GM18907 (cell line): ENCODE measurements at regions not wholly inside any gene's neighbourhood (a gene's known extent, or its start where the extent isn't known, plus 50 kb on each side); places are given as distances from the start of the nearest gene placed in this dataset.
"Not testable (repeated sequence)": the region's sequence is repeated elsewhere in the genome, so short reads cannot be mapped to it uniquely, and the experiment has no call there.

Source experiments
- ATAC-seq: cut with Tn5 transposase; IDR thresholded peaks from one replicate; pipeline ENCODE4 v1.9.1; 2021; ENCODE audit warnings: mild to moderate bottlenecking, moderate library complexity; ENCODE audit not compliant: unreplicated experiment

- ATAC-seq = no peak
These were observed 627.0 kb upstream of the FBXO33 start for GRCh38 chr14:40058901-40059897.

- no peak for ATAC-seq
These were observed 621.2 kb upstream of the FBXO33 start for GRCh38 chr14:40053416-40053815.

DNA sequence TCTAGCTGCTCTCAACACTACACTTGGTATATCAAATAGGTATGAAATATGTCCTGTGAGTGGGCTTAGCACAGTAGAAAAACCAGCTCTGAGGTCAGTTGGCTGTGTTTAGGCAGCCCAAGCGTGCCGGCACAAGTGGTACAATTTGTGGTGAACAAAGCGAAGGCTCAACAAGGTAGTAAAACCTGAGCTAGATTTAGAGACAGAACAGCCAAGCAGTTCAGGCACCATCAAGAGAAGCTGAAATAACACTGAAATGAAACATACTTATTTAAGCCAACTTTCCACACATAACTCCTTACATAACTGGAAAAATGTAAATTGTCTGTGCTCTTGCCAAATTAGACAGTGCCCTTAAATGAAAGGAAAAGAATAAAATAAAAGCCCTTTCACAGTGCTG is 596.8 kb upstream of the FBXO33 start:
- no peak for ATAC-seq

- ATAC-seq = no peak
These were observed 592.9 kb upstream of the FBXO33 start for GRCh38 chr14:40025101-40025500.

- no peak for ATAC-seq
These were observed 578.7 kb upstream of the FBXO33 start for GRCh38 chr14:40010961-40011360.

GRCh38 chr14:40009771-40010170 is 577.5 kb upstream of the FBXO33 start:
- no peak for ATAC-seq

DNA sequence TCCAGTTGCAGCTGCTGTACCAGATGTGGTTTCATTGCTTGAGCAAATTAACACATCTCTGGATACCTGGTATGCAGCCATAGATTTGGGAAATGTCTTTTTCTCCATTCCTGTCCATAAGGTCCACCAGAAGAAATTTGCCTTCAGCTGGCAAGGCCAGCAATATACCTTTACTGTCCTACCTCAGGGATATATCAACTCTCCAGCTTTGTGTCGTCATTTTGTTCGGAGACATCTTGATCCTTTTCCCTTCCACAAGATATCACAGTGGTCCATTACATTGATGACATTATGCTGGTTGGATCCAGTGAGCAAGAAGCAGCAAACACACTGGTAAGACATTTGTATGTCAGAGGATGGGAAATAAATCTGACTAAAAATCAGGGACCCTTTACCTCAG is 576.1 kb upstream of the FBXO33 start:
- not testable (repeated sequence) for ATAC-seq

GRCh38 chr14:40004871-40005500 is 572.8 kb upstream of the FBXO33 start:
- no peak for ATAC-seq

GRCh38 chr14:40003773-40004172 is 571.5 kb upstream of the FBXO33 start:
- ATAC-seq = no peak

- ATAC-seq = no peak
These were observed 566.6 kb upstream of the FBXO33 start for GRCh38 chr14:39998854-39999253.

DNA sequence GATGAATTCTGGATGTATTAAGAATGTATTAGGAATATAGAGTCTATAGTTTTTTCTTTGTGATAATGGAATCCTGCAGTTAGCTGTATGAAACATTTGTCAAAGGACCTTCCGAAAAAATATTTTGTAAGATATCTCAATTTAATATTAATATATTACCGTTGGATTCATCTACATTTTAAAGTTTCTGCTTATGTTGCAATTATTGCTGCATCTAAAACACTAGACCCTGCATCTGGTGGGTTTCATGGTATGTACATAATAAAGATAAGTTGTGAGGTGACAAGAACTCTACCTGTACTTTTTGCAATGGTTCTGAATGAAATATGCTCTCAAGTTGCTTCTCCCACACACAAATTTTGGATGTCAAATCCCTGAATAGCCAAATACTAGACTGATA is 565.9 kb upstream of the FBXO33 start:
- no peak for ATAC-seq

- ATAC-seq = no peak
These were observed 558.8 kb upstream of the FBXO33 start for GRCh38 chr14:39991041-39991440.

GRCh38 chr14:39988939-39989338 is 556.7 kb upstream of the FBXO33 start:
- ATAC-seq = no peak

DNA sequence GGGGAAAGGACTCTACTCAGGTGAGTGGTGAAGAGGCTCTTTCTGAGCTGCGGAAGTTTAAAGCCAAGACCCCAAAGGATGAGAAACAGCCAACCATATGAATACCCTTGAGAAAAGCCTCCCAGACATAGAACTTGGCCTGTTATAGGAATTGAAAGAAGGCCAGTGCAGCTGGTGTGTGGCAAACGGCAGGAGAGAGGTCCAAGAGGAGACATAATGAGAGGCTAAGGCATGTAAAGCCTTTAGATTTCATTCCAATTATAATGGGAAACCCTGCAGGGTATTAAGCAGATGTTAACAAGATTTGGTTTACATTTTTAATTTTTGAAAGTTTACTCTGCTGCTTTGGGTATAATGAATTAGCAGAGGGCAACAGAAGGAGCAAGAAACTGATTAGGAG is 552.1 kb upstream of the FBXO33 start:
- no peak for ATAC-seq

DNA sequence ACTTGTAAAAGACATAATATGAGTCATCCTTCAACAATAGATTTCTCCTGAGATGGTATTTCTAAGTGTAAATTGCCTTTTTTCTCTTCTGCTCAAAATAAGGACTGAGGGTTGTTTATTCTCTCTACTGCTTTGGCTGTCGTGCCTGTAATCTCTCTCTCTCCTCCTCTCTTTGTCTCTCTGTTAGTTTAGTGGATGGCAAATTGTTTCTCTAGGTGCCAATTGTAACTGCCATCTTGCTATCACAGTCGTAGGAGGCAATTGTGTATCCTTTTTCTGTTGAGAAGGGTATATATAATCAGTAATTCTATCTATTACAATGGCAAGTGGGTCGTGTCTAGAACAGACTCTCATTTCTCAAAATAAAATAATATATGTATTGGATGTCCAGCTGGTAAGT is 545.0 kb upstream of the FBXO33 start:
- no peak for ATAC-seq

DNA sequence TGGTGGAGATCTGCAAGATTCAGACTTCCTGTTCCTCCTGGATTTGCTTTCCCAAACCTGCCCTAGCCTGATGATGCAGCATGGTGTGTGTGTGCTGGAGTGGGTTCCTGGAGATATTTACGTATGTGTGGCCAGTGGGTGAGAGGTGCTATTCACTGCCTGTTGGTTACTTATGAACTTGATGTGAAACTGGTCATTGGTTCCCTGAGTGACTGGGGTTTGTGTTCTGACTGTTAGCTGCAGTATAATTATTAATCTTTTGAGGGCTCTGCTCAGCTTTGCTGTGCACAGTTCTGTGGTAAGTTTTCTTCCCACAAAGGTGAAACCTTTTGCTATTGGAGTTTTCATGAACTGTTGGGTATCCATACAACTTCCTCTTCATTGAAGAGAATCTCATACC is 541.8 kb upstream of the FBXO33 start:
- peak; percentile 100 for ATAC-seq

GRCh38 chr14:39972704-39973103 is 540.5 kb upstream of the FBXO33 start:
- ATAC-seq = no peak

DNA sequence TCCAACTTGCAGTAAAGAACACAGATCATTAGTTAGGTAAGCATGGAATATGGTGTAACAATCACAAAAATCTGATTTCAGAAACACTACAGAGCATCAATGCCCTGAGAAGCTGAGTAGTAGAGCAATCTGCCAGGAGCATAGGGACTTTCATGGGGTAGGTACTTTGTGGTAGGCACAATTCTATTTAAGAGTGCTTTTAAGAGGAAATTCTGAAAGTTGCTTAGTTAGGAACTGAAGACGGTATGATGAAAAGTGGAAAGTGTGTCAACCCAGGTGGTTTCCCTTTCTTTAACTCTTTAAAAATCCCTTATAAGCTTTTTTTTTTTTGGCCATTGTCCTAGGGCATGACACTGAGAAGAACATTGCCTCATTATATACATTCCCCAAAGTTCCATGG is 535.7 kb upstream of the FBXO33 start:
- peak; percentile 57 for ATAC-seq

DNA sequence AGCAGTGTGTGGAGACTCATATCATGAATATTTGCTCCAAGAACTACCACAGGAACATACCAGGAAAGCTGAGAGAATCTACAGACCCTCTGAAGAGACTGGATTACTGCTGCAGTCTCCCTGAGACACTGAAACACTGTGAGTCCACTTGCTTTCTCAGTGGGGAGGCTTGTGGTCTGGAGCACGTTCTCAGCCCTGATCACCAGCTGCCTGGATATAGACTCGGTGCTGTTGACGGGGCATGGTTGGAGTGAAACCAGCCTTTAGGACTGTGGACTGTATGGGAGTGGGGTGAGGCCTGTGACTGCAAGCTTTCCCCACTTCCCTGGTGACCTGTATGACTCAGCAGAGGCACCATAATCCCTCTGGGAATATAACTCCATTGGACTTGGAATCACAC is 525.8 kb upstream of the FBXO33 start:
- ATAC-seq = peak; percentile 81

DNA sequence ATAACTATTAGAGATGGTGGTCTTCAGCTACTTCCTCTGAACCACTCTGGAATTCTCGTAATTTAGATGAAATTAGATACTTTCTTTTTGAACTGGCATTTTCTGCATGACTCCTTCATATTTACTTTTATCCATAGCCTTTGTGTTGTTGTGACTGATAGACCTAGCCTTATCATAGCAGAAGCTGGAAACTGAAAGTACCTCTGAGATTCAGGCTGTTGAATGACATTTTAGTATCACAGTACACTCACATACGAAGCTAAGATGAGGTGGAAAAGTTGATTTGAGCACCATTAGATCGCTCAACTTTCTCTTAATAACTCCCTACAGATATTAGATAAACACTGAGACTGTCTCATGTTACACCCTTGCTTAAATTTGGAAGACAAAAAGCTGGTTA is 525.1 kb upstream of the FBXO33 start:
- peak; percentile 75 for ATAC-seq

DNA sequence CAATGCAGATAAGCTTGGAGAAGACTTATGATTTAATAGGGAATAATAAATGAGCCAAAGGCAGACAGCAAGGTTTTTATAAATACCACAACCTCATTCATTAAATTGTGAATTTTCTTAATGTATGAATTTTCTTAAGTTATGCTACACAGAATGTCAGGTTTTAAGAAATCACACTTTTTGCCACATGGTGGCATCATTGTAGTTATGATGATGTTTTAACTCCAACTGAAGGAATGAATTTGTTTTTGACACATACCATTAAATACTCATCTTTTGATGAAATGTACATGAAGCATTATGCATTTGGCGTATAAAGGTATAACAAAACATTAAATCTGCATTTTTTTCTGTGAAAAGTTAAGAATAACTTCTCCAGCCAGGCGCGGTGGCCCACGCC is 524.1 kb upstream of the FBXO33 start:
- ATAC-seq = peak; percentile 42

GRCh38 chr14:39948235-39948634 is 516.0 kb upstream of the FBXO33 start:
- ATAC-seq = no peak
